ENCODE measurements at regions not wholly inside any gene's neighbourhood (a gene's known extent, or its start where the extent isn't known, plus 50 kb on each side); places are given as distances from the start of the nearest gene placed in this dataset.

DNA sequence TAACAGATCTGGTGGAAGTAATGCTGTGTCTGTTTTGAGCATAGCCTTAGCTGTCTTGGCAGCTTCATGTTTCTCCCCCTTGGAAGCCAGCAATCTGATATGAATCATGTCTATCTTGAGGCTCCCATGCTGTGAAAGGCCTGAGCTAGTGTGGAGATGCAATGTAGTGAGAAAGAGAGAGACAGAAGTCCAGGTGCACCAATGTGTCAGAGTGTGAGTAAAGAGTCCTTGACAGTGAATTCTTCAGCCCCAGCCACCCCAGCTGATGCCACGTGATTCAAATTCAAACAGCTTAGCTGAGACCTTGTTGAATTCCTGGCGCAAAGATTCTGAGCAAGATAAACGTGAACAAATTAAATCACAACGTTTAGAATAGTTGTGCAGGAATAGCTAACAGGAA is 704.2 kb downstream of the EDEM1 start:
- no peaks in the 10 kb centered on the region for H3K9me3 ChIP-seq (ENCODE audit: control insufficient read depth, insufficient read depth, low read length)
- DNase-seq (no peak), ATAC-seq (no peak)
- H3K4me3 ChIP-seq (ENCODE audit: low read length): no peak overlapping the region
- no peak overlapping the region for H3K27ac Mint-ChIP-seq
- WGBS (ENCODE audit: insufficient coverage): 88% methylated on average over 4 of the region's 4 CpGs
- H3K4me1 ChIP-seq (ENCODE audit: control insufficient read depth, insufficient read depth, low read length): no peaks in the 10 kb centered on the region
- H3K27me3 ChIP-seq (ENCODE audit: control insufficient read depth, insufficient read depth, low read length): no peaks in the 10 kb centered on the region
- TF ChIP-seq, protein P1, sequence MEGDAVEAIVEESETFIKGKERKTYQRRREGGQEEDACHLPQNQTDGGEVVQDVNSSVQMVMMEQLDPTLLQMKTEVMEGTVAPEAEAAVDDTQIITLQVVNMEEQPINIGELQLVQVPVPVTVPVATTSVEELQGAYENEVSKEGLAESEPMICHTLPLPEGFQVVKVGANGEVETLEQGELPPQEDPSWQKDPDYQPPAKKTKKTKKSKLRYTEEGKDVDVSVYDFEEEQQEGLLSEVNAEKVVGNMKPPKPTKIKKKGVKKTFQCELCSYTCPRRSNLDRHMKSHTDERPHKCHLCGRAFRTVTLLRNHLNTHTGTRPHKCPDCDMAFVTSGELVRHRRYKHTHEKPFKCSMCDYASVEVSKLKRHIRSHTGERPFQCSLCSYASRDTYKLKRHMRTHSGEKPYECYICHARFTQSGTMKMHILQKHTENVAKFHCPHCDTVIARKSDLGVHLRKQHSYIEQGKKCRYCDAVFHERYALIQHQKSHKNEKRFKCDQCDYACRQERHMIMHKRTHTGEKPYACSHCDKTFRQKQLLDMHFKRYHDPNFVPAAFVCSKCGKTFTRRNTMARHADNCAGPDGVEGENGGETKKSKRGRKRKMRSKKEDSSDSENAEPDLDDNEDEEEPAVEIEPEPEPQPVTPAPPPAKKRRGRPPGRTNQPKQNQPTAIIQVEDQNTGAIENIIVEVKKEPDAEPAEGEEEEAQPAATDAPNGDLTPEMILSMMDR (IDR thresholded peaks at IDR 0.05): no peak
- H3K36me3 Mint-ChIP-seq: no peaks in the 10 kb centered on the region
- no peak overlapping the region for H3K4me3 Mint-ChIP-seq
- H3K27ac ChIP-seq (ENCODE audit: low read length): no peak overlapping the region
- H3K4me1 Mint-ChIP-seq: no peaks in the 10 kb centered on the region
- H3K9me3 Mint-ChIP-seq: peaks cover 15 to 16% of the 10 kb centered on the region in 2 donors
- no peaks in the 10 kb centered on the region for H3K27me3 Mint-ChIP-seq (ENCODE audit: low read depth in 2 of 2)
- H3K36me3 ChIP-seq (ENCODE audit: control insufficient read depth, insufficient read depth, low read length): no peaks in the 10 kb centered on the region
- intact Hi-C loops (cut with micrococcal nuclease): no loop called here

DNA sequence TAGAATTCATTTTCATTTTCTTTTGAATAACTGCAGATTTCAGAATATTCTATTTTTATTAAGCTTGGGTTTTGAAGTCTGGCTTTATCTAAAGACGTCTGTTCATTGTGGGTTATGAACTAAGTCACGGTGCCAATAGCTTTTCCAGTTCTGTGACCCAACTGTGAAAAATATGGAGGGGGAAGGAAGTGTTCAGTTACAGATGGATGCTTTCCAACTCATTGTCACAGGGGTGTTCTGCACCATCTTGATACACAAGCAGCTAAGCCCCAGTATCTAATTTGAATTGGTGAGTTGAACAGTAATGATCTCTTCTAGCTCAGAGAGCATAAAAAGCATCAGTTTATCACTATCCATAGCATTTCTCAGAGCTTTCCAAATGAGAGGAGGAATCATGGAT is 710.6 kb downstream of the EDEM1 start:
- H3K9me3 ChIP-seq (ENCODE audit: control insufficient read depth, insufficient read depth, low read length): no peaks in the 10 kb centered on the region
- H3K36me3 ChIP-seq (ENCODE audit: control insufficient read depth, insufficient read depth, low read length): no peaks in the 10 kb centered on the region
- ATAC-seq (no peak), DNase-seq (no peak)
- intact Hi-C loops (cut with micrococcal nuclease): no loop called here
- H3K4me1 ChIP-seq (ENCODE audit: control insufficient read depth, insufficient read depth, low read length): no peaks in the 10 kb centered on the region
- no peak overlapping the region for H3K27ac ChIP-seq (ENCODE audit: low read length)
- Mint-ChIP-seq H3K27ac (no peak overlapping the region), H3K36me3 (no peaks in the 10 kb centered on the region), H3K9me3 (peaks cover 14 to 15% of the 10 kb centered on the region in 2 donors), H3K4me3 (no peak overlapping the region), H3K27me3 (ENCODE audit: low read depth in 2 of 2) (no peaks in the 10 kb centered on the region), H3K4me1 (no peaks in the 10 kb centered on the region)
- TF ChIP-seq, protein P1 (IDR thresholded peaks at IDR 0.05): no peak
- no peaks in the 10 kb centered on the region for H3K27me3 ChIP-seq (ENCODE audit: control insufficient read depth, insufficient read depth, low read length)
- no peak overlapping the region for H3K4me3 ChIP-seq (ENCODE audit: low read length)
- 17% methylated on average over 2 of the region's 2 CpGs for WGBS (ENCODE audit: insufficient coverage)

DNA sequence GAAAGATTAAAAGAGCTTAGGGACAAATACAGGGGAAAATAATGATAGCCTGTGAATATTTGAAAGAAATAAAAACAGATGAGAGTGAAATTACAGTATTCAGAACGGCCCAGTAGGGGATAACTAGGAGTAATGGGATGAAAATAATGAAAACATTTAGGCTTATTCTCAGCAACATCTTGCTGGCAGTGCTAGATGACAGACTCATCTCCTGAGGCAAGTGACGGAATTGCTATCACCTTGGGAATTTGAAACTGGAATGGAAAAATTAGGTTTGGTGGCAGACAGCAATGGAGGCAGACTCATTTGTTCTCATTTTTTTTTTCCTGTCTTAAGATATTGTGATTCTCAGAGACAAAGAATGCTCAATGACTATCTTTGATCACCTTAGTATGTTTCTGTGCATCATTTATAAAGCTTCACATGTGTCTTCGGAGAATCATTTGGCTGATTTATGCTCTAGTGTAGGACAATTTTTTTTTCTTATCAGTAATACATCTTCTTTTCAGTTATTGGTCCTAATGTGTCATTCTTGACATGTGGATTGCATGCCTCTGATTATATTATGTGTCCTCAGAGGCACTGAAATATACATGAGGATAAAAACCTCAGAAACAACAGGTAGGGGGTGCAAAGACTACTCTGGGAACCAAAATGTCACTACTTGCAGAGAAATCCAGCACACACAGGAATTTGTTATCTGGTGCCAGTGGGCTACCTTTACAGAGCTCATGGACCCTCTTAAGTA is 711.7 kb downstream of the EDEM1 start:
- H3K27me3 ChIP-seq (ENCODE audit: control insufficient read depth, insufficient read depth, low read length): no peaks in the 10 kb centered on the region
- TF ChIP-seq, protein P1 (IDR thresholded peaks at IDR 0.05): no peak

DNA sequence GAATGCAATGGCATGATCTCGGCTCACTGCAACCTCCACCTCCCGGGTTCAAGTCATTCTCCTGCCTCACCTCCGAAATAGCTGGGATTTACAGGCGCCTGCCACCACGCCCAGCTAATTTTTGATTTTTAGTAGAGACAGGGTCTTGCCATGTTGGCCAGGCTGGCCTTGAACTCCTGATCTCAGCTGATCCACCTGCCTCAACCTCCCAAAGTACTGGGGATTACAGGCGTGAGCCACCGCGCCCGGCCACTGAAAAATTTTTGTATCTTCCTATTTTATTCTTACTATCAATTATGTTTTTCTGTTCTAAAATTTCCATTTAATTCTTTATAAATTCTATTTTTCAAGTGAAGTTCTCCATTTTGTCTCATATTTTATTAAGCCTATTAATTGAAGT is 730.4 kb downstream of the EDEM1 start:
- peaks cover 5 to 18% of the 10 kb centered on the region in 2 donors for H3K9me3 Mint-ChIP-seq
- no peaks in the 10 kb centered on the region for H3K27me3 Mint-ChIP-seq (ENCODE audit: low read depth in 2 of 2)
- Histone ChIP-seq H3K27ac (ENCODE audit: low read length) (no peak overlapping the region), H3K4me1 (ENCODE audit: control insufficient read depth, insufficient read depth, low read length) (no peaks in the 10 kb centered on the region), H3K4me3 (ENCODE audit: low read length) (no peak overlapping the region), H3K9me3 (ENCODE audit: control insufficient read depth, insufficient read depth, low read length) (no peaks in the 10 kb centered on the region), H3K36me3 (ENCODE audit: control insufficient read depth, insufficient read depth, low read length) (no peaks in the 10 kb centered on the region), H3K27me3 (ENCODE audit: control insufficient read depth, insufficient read depth, low read length) (no peaks in the 10 kb centered on the region)
- intact Hi-C loops (cut with micrococcal nuclease): no loop called here
- 99% methylated on average over 7 of the region's 9 CpGs for WGBS (ENCODE audit: insufficient coverage)
- no peak for DNase-seq
- H3K4me3 Mint-ChIP-seq: no peak overlapping the region
- H3K27ac Mint-ChIP-seq: no peak overlapping the region
- peaks cover 7% of the 10 kb centered on the region for H3K36me3 Mint-ChIP-seq
- H3K4me1 Mint-ChIP-seq: no peaks in the 10 kb centered on the region
- TF ChIP-seq, protein P1 (IDR thresholded peaks at IDR 0.05): no peak
- no peak for ATAC-seq

More for the DNA sequence above, 711.7 kb downstream of the EDEM1 start:
- H3K4me3 Mint-ChIP-seq: no peak overlapping the region
- peaks cover 15% of the 10 kb centered on the region in 2 donors for H3K9me3 Mint-ChIP-seq
- no peak overlapping the region for H3K27ac ChIP-seq (ENCODE audit: low read length)
- no peaks in the 10 kb centered on the region for H3K9me3 ChIP-seq (ENCODE audit: control insufficient read depth, insufficient read depth, low read length)
- no peak overlapping the region for H3K27ac Mint-ChIP-seq
- intact Hi-C loops (cut with micrococcal nuclease): no loop called here
- ATAC-seq: no peak
- no peaks in the 10 kb centered on the region for H3K4me1 Mint-ChIP-seq
- H3K4me3 ChIP-seq (ENCODE audit: low read length): no peak overlapping the region
- no peaks in the 10 kb centered on the region for H3K36me3 ChIP-seq (ENCODE audit: control insufficient read depth, insufficient read depth, low read length)
- H3K4me1 ChIP-seq (ENCODE audit: control insufficient read depth, insufficient read depth, low read length): no peaks in the 10 kb centered on the region
- WGBS (ENCODE audit: insufficient coverage): 76% methylated on average over 2 of the region's 3 CpGs
- H3K27me3 Mint-ChIP-seq (ENCODE audit: low read depth in 2 of 2): no peaks in the 10 kb centered on the region
- DNase-seq: no peak
- no peaks in the 10 kb centered on the region for H3K36me3 Mint-ChIP-seq

Measured in natural killer cell (primary cell).